ENCODE measurements at regions not wholly inside any gene's neighbourhood (a gene's known extent, or its start where the extent isn't known, plus 50 kb on each side); places are given as distances from the start of the nearest gene placed in this dataset.

DNA sequence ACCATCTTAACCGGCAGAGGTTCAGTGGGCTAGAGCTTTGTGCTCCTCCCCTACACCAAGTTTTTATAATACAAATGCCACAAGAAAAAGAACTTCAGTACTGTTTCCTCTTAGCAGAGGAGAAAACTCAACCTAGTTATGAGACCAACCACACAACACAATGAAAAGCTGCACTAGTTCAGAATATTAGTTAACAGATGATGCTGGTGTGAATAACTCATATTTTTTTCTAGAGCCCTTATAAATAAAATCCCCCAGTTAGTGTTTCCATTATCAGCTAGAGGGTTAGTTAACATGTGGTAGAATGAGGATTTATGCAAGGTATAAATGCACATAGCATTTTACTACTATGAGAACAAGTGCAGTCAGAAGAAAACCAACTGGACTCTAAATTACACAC lies 61.9 kb upstream of the AMN1 start:
- Histone ChIP-seq H3K4me1 (no peaks in the 10 kb centered on the region), H3K27me3 (no peaks in the 10 kb centered on the region), H3K4me3 (no peak overlapping the region), H3K36me3 (no peaks in the 10 kb centered on the region), H3K27ac (no peak overlapping the region), H3K9me3 (no peaks in the 10 kb centered on the region)
- intact Hi-C loops (cut with DNase I; ENCODE audit: low total_unique reads), result no loop called here
- DNase-seq, result no peak
- no peak for TF ChIP-seq POLR2A (IDR thresholded peaks at IDR 0.05)

DNA sequence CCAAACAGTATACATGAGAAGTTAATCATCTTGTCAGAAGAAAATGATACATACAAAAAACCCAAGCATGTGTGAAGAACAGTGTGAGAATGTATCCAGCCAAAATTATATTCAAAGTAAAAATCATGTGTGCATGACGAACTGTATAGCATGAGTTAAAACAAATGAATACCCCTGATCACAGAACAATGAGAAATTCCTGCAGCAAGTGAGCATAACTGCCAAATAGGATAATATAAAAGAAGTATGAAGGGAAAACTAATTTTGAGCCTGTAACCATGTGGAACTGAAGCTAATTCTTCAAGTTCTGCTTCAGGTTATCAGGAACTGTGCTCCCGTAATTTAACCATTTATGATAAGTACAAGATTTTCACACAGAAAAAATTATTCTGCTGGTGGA lies 56.5 kb upstream of the AMN1 start:
- Histone ChIP-seq H3K36me3 (no peaks in the 10 kb centered on the region), H3K4me3 (no peak overlapping the region), H3K4me1 (no peaks in the 10 kb centered on the region), H3K27ac (no peak overlapping the region), H3K27me3 (no peaks in the 10 kb centered on the region), H3K9me3 (no peaks in the 10 kb centered on the region)
- TF ChIP-seq, protein P1, sequence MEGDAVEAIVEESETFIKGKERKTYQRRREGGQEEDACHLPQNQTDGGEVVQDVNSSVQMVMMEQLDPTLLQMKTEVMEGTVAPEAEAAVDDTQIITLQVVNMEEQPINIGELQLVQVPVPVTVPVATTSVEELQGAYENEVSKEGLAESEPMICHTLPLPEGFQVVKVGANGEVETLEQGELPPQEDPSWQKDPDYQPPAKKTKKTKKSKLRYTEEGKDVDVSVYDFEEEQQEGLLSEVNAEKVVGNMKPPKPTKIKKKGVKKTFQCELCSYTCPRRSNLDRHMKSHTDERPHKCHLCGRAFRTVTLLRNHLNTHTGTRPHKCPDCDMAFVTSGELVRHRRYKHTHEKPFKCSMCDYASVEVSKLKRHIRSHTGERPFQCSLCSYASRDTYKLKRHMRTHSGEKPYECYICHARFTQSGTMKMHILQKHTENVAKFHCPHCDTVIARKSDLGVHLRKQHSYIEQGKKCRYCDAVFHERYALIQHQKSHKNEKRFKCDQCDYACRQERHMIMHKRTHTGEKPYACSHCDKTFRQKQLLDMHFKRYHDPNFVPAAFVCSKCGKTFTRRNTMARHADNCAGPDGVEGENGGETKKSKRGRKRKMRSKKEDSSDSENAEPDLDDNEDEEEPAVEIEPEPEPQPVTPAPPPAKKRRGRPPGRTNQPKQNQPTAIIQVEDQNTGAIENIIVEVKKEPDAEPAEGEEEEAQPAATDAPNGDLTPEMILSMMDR (IDR thresholded peaks at IDR 0.05), result no peak
- TF ChIP-seq POLR2A (IDR thresholded peaks at IDR 0.05), result no peak
- intact Hi-C loops (cut with DNase I; ENCODE audit: low total_unique reads), result no loop called here
- no peak for DNase-seq

DNA sequence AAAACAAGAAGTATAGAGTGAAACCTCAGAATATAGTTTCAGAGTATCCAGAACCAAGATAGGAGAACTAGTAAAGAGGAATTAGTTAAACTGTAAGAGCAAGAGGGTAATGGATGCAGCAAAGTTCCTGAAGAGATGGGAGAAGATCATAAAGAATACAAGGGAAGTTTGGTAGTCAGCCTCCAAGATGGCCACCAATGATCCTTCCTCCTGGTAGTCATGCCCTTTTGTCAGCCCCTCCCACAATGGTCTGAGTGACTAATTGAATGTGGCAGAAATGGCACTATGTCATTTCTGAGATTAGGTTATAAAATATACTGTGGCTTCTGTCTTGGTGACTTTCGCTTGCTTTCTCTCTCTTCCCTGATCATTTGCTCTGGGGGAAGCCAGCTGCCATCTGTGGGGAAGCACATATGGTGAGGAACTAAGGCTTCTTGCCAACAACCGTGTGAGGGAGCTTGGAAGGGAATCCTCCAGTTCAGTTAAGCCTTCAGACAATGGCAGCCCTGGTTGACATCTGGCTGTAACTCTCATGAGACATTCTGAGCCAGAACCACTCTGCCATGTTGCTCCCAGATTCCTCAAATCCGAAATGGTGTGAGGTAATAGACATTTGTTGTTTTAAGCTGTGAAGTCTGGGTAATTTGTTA lies 55.3 kb upstream of the AMN1 start:
- intact Hi-C loops (cut with DNase I; ENCODE audit: low total_unique reads), result no loop called here
- no peaks in the 10 kb centered on the region for H3K4me1 ChIP-seq
- no peak overlapping the region for H3K27ac ChIP-seq
- no peak for DNase-seq
- H3K4me3 ChIP-seq, result no peak overlapping the region
- no peaks in the 10 kb centered on the region for H3K36me3 ChIP-seq
- TF ChIP-seq, protein P1 (IDR thresholded peaks at IDR 0.05), result no peak
- TF ChIP-seq POLR2A (IDR thresholded peaks at IDR 0.05), result no peak
- H3K9me3 ChIP-seq, result no peaks in the 10 kb centered on the region
- H3K27me3 ChIP-seq, result no peaks in the 10 kb centered on the region

DNA sequence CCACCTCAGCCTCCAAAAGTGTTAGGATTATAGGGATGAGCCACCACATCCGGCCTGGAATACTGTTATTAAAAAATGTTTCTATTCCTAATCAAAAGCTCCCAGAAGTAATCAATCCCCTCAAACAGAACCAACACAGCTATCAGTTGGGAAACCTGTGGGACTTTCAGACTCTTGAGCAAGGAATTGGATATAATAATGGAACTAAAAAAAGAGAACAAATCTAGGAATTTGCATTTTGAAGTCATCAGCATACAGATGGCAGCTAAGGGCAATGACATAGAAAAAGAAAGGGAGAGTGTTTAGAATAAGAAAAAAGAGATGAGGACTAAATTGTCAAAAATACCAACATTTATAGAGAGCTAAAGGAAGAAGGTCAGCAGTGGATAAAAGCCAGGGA lies 54.7 kb upstream of the AMN1 start:
- H3K4me3 ChIP-seq, result no peak overlapping the region
- TF ChIP-seq, protein P1 (IDR thresholded peaks at IDR 0.05), result no peak
- TF ChIP-seq POLR2A (IDR thresholded peaks at IDR 0.05), result no peak
- H3K27me3 ChIP-seq, result no peaks in the 10 kb centered on the region
- no peak overlapping the region for H3K27ac ChIP-seq
- no peaks in the 10 kb centered on the region for H3K9me3 ChIP-seq
- no peaks in the 10 kb centered on the region for H3K36me3 ChIP-seq
- no peaks in the 10 kb centered on the region for H3K4me1 ChIP-seq
- DNase-seq, result no peak
- intact Hi-C loops (cut with DNase I; ENCODE audit: low total_unique reads), result no loop called here

DNA sequence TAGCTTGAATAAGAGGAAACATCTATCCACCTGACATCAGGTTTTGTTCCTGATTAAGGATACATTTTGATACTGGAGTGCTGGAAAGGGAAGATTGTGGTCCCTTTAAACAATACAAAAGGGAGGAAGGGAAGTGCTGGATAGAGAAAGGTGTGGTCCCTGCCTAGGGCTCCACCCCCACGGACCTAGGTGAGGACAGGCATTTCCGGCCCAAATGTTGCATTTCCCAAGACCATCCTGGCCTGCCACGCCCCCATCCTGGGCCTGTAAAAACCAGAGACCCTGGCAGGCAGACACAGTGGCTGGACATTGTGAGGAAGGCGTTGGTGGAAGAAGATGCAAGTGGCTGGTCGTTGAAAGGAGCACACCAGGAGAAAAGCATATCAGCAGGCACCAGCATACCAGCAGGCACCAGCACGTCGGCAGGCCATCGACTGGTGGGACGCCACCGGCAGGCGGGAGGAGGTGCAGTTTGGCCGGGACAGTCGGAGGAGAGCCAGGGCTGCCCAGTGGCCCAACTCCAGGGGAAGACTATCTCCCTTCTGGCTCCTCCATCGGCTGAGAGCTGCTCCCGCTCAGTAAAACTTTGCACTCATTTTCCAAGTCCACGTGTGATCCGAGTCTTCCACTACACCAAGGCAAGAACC lies 53.2 kb upstream of the AMN1 start:
- Histone ChIP-seq H3K4me3 (no peak overlapping the region), H3K36me3 (no peaks in the 10 kb centered on the region), H3K27ac (no peak overlapping the region), H3K9me3 (no peaks in the 10 kb centered on the region), H3K27me3 (no peaks in the 10 kb centered on the region), H3K4me1 (no peaks in the 10 kb centered on the region)
- intact Hi-C loops (cut with DNase I; ENCODE audit: low total_unique reads), result no loop called here
- TF ChIP-seq POLR2A (IDR thresholded peaks at IDR 0.05), result no peak
- TF ChIP-seq, protein P1 (IDR thresholded peaks at IDR 0.05), result no peak
- DNase-seq, result no peak

All from uterus (tissue), 3 donors.